ENCODE measurements at regions not wholly inside any gene's neighbourhood (a gene's known extent, or its start where the extent isn't known, plus 50 kb on each side); places are given as distances from the start of the nearest gene placed in this dataset.

DNA sequence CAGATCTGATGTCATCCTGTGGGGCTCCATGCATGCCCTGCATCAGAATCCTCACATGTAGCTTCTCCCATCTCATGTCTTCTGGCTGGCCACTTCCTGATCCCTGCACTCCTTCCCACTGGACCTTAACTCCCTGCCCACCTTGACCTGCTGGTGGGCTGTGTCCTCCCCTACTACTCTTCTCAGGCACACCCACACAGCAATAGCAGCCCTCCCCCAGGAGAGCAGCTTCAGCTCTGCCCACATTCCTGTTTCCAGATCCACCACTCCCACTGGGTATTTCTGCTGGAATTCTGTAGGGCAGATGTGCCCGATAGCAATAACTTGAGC lies 137.0 kb upstream of the HS6ST1 start:
- TF ChIP-seq POLR2A (IDR thresholded peaks at IDR 0.05) = no peak
- TF ChIP-seq, protein P1, sequence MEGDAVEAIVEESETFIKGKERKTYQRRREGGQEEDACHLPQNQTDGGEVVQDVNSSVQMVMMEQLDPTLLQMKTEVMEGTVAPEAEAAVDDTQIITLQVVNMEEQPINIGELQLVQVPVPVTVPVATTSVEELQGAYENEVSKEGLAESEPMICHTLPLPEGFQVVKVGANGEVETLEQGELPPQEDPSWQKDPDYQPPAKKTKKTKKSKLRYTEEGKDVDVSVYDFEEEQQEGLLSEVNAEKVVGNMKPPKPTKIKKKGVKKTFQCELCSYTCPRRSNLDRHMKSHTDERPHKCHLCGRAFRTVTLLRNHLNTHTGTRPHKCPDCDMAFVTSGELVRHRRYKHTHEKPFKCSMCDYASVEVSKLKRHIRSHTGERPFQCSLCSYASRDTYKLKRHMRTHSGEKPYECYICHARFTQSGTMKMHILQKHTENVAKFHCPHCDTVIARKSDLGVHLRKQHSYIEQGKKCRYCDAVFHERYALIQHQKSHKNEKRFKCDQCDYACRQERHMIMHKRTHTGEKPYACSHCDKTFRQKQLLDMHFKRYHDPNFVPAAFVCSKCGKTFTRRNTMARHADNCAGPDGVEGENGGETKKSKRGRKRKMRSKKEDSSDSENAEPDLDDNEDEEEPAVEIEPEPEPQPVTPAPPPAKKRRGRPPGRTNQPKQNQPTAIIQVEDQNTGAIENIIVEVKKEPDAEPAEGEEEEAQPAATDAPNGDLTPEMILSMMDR (IDR thresholded peaks at IDR 0.05) = no peak

All from Peyer's patch (tissue), 4 donors.